ENCODE measurements at regions not wholly inside any gene's neighbourhood (a gene's known extent, or its start where the extent isn't known, plus 50 kb on each side); places are given as distances from the start of the nearest gene placed in this dataset.

GRCh38 chr16:27726621-27727261, 176.8 kb downstream of the KATNIP start:
- no TSS peak for BruUV-seq (replicated peaks)
- POLR2A ChIA-PET (ENCODE audit: low non-redundant PET): interaction anchor here (0.6 kb wide), 1 partner anchor 392 kb away, joined by 3 read pairs; no protein-coding TSS in a partner anchor
- intact Hi-C loops (cut with micrococcal nuclease; ENCODE audit: unreplicated experiment): no loop called here
- H3K36me3 ChIP-seq (ENCODE audit: insufficient read depth, low read length, poor library complexity, severe bottlenecking): no peaks in the 10 kb centered on the region
- no peak overlapping the region for H3K27ac ChIP-seq (ENCODE audit: low read depth, low read length, poor library complexity, severe bottlenecking)
- no peaks in the 10 kb centered on the region for H3K4me1 ChIP-seq (ENCODE audit: insufficient read depth, low read length, poor library complexity, severe bottlenecking)
- no peak for TF ChIP-seq EZH2 (IDR thresholded peaks at IDR 0.05; ENCODE audit: borderline replicate concordance, low read depth, low read length, poor library complexity, severe bottlenecking)
- TF ChIP-seq CTCF (conservative IDR thresholded peaks at IDR 0.05; ENCODE audit: low read depth, low read length): no peak
- CTCF ChIA-PET: no interaction called here
- H3K27me3 ChIP-seq (replicated peaks; ENCODE audit: insufficient read depth, low read depth, low read length, poor library complexity): no peaks in the 10 kb centered on the region
- DNase-seq (ENCODE audit: low spot score): no peak
- H3K4me3 ChIP-seq (ENCODE audit: low read depth, low read length, poor library complexity, severe bottlenecking): no peak overlapping the region
- H3K9me3 ChIP-seq (ENCODE audit: low read depth, low read length, poor library complexity, severe bottlenecking): no peaks in the 10 kb centered on the region

GRCh38 chr16:27727941-27728340, 178.0 kb downstream of the KATNIP start:
- POLR2A ChIA-PET (ENCODE audit: low non-redundant PET): no interaction called here
- TF ChIP-seq EZH2 (IDR thresholded peaks at IDR 0.05; ENCODE audit: borderline replicate concordance, low read depth, low read length, poor library complexity, severe bottlenecking) (no peak), CTCF (conservative IDR thresholded peaks at IDR 0.05; ENCODE audit: low read depth, low read length) (no peak)
- Histone ChIP-seq H3K4me1 (ENCODE audit: insufficient read depth, low read length, poor library complexity, severe bottlenecking) (no peaks in the 10 kb centered on the region), H3K9me3 (ENCODE audit: low read depth, low read length, poor library complexity, severe bottlenecking) (no peaks in the 10 kb centered on the region), H3K4me3 (ENCODE audit: low read depth, low read length, poor library complexity, severe bottlenecking) (no peak overlapping the region), H3K36me3 (ENCODE audit: insufficient read depth, low read length, poor library complexity, severe bottlenecking) (no peaks in the 10 kb centered on the region), H3K27ac (ENCODE audit: low read depth, low read length, poor library complexity, severe bottlenecking) (no peak overlapping the region), H3K27me3 (replicated peaks; ENCODE audit: insufficient read depth, low read depth, low read length, poor library complexity) (no peaks in the 10 kb centered on the region)
- CTCF ChIA-PET: no interaction called here
- no peak for DNase-seq (ENCODE audit: low spot score)
- intact Hi-C loops (cut with micrococcal nuclease; ENCODE audit: unreplicated experiment): no loop called here
- BruUV-seq (replicated peaks): no TSS peak

- Histone ChIP-seq H3K4me3 (ENCODE audit: low read depth, low read length, poor library complexity, severe bottlenecking) (no peak overlapping the region), H3K27ac (ENCODE audit: low read depth, low read length, poor library complexity, severe bottlenecking) (no peak overlapping the region), H3K27me3 (replicated peaks; ENCODE audit: insufficient read depth, low read depth, low read length, poor library complexity) (no peaks in the 10 kb centered on the region), H3K9me3 (ENCODE audit: low read depth, low read length, poor library complexity, severe bottlenecking) (no peaks in the 10 kb centered on the region), H3K36me3 (ENCODE audit: insufficient read depth, low read length, poor library complexity, severe bottlenecking) (no peaks in the 10 kb centered on the region), H3K4me1 (ENCODE audit: insufficient read depth, low read length, poor library complexity, severe bottlenecking) (no peaks in the 10 kb centered on the region)
- TF ChIP-seq CTCF (conservative IDR thresholded peaks at IDR 0.05; ENCODE audit: low read depth, low read length) (no peak), EZH2 (IDR thresholded peaks at IDR 0.05; ENCODE audit: borderline replicate concordance, low read depth, low read length, poor library complexity, severe bottlenecking) (no peak)
- DNase-seq (ENCODE audit: low spot score): no peak
- POLR2A ChIA-PET (ENCODE audit: low non-redundant PET): no interaction called here
- intact Hi-C loops (cut with micrococcal nuclease; ENCODE audit: unreplicated experiment): no loop called here
- CTCF ChIA-PET: no interaction called here
- no TSS peak for BruUV-seq (replicated peaks)
These were observed 178.7 kb downstream of the KATNIP start for GRCh38 chr16:27728691-27729090.

All from A673 (cell line).